ENCODE measurements at regions not wholly inside any gene's neighbourhood (a gene's known extent, or its start where the extent isn't known, plus 50 kb on each side); places are given as distances from the start of the nearest gene placed in this dataset.

GRCh38 chr6:164534070-164534766 lies 775.2 kb downstream of the C6orf118 start (continued):
- TF ChIP-seq FOXJ3 (CRISPR knock-in tag; IDR thresholded peaks at IDR 0.05; ENCODE audit: borderline replicate concordance) (no peak), SCMH1 (CRISPR knock-in tag; IDR thresholded peaks at IDR 0.05; ENCODE audit: borderline replicate concordance) (no peak), ZNF460 (CRISPR knock-in tag; IDR thresholded peaks at IDR 0.05; ENCODE audit: borderline replicate concordance) (no peak), CREB1 (IDR thresholded peaks at IDR 0.05) (no peak), CREB1 (CRISPR knock-in tag; IDR thresholded peaks at IDR 0.05) (no peak), NCOR1 (IDR thresholded peaks at IDR 0.05; ENCODE audit: borderline replicate concordance, low read length) (no peak), ZBTB10 (CRISPR knock-in tag; IDR thresholded peaks at IDR 0.05; ENCODE audit: borderline replicate concordance) (no peak), HOMEZ (CRISPR knock-in tag; IDR thresholded peaks at IDR 0.05; ENCODE audit: low read depth) (no peak), ZNF331 (CRISPR knock-in tag; IDR thresholded peaks at IDR 0.05) (no peak), MXD4 (CRISPR knock-in tag; IDR thresholded peaks at IDR 0.05) (no peak), ZNF12 (CRISPR knock-in tag; IDR thresholded peaks at IDR 0.05) (no peak), ZSCAN30 (CRISPR knock-in tag; IDR thresholded peaks at IDR 0.05) (no peak), TARDBP (CRISPR knock-in tag; IDR thresholded peaks at IDR 0.05) (no peak)
- TF ChIP-seq, protein P1, sequence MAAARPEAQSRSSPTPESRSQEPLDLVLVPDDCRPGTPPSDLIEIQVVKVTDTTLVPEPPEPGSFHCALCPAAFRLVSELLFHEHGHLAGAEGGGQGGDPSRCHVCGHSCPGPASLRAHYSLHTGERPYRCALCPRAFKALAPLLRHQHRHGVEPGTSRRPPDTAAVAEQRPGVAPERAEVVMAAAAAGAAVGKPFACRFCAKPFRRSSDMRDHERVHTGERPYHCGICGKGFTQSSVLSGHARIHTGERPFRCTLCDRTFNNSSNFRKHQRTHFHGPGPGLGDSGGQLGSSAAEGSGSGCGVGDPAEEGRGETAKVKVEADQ (CRISPR knock-in tag; IDR thresholded peaks at IDR 0.05; ENCODE audit: borderline replicate concordance): no peak
- TF ChIP-seq, protein P2, sequence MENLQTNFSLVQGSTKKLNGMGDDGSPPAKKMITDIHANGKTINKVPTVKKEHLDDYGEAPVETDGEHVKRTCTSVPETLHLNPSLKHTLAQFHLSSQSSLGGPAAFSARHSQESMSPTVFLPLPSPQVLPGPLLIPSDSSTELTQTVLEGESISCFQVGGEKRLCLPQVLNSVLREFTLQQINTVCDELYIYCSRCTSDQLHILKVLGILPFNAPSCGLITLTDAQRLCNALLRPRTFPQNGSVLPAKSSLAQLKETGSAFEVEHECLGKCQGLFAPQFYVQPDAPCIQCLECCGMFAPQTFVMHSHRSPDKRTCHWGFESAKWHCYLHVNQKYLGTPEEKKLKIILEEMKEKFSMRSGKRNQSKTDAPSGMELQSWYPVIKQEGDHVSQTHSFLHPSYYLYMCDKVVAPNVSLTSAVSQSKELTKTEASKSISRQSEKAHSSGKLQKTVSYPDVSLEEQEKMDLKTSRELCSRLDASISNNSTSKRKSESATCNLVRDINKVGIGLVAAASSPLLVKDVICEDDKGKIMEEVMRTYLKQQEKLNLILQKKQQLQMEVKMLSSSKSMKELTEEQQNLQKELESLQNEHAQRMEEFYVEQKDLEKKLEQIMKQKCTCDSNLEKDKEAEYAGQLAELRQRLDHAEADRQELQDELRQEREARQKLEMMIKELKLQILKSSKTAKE (CRISPR knock-in tag; IDR thresholded peaks at IDR 0.05; ENCODE audit: borderline replicate concordance): no peak
- TF ChIP-seq, protein P3, sequence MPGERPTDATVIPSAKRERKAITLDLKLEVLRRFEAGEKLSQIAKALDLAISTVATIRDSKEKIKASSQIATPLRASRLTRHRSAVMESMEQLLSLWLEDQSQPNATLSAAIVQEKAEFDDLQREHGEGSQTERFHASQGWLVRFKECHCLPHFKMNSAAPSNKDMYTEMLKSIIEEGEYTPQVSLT (CRISPR knock-in tag; IDR thresholded peaks at IDR 0.05; ENCODE audit: borderline replicate concordance, low read depth): no peak

All from HepG2 (cell line).